Astrocyte (in vitro differentiated cells and primary cell): ENCODE measurements at regions not wholly inside any gene's neighbourhood (a gene's known extent, or its start where the extent isn't known, plus 50 kb on each side); places are given as distances from the start of the nearest gene placed in this dataset.

Experiments used
- CTCF ChIP-seq: IDR thresholded peaks from 2 replicates; pipeline ENCODE4 v1.5.1; 2011; ENCODE audit warnings: low read depth, mild to moderate bottlenecking, inconsistent platforms, low read length, moderate library complexity; ENCODE audit not compliant: insufficient read depth
- EZH2 ChIP-seq: IDR thresholded peaks from 2 replicates; pipeline ENCODE4 v1.6.1; 2012; ENCODE audit warnings: mild to moderate bottlenecking, low read length, inconsistent platforms; ENCODE audit not compliant: insufficient read depth

- TF ChIP-seq EZH2 (no peak), CTCF (no peak)
Measured at GRCh38 chr9:675697-676370, 165.7 kb upstream of the DMRT1 start.
